Omental fat pad (tissue), 3 donors: ENCODE measurements at regions not wholly inside any gene's neighbourhood (a gene's known extent, or its start where the extent isn't known, plus 50 kb on each side); places are given as distances from the start of the nearest gene placed in this dataset.
A peak's percentile ranks its signal among the peaks of the same experiment; 100 is the strongest.

Experiments used
- ATAC-seq: fragments of 150-250 bp; one replicate; pipeline ENCODE4 v1.9.1; 2016; ENCODE audit warnings: mild to moderate bottlenecking, moderate library complexity; ENCODE audit not compliant: low FRiP score
- DNase-seq: peaks from one replicate; pipeline ENCODE4 v3.0.0-alpha.2; 2019; ENCODE audit warnings: low spot score
- TF ChIP-seq, protein P1 (sequence below), 3 donors: fragments of 450-650 bp; IDR thresholded peaks; one replicate each; pipeline ENCODE4 v1.5.1; 2016 to 2017; ENCODE audit warnings: antibody characterized with exemption in 3 of 3, mild to moderate bottlenecking in 3 of 3, moderate library complexity in 2 of 3

GRCh38 chr15:62737551-62737950 is 305.0 kb upstream of the TPM1 start:
- no peak for ATAC-seq
- no peak for DNase-seq
- TF ChIP-seq, protein P1, sequence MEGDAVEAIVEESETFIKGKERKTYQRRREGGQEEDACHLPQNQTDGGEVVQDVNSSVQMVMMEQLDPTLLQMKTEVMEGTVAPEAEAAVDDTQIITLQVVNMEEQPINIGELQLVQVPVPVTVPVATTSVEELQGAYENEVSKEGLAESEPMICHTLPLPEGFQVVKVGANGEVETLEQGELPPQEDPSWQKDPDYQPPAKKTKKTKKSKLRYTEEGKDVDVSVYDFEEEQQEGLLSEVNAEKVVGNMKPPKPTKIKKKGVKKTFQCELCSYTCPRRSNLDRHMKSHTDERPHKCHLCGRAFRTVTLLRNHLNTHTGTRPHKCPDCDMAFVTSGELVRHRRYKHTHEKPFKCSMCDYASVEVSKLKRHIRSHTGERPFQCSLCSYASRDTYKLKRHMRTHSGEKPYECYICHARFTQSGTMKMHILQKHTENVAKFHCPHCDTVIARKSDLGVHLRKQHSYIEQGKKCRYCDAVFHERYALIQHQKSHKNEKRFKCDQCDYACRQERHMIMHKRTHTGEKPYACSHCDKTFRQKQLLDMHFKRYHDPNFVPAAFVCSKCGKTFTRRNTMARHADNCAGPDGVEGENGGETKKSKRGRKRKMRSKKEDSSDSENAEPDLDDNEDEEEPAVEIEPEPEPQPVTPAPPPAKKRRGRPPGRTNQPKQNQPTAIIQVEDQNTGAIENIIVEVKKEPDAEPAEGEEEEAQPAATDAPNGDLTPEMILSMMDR (IDR thresholded peaks at IDR 0.05), result no peak

- DNase-seq (no peak), ATAC-seq (no peak)
- TF ChIP-seq, protein P1 (IDR thresholded peaks at IDR 0.05), result no peak
These were observed 303.5 kb upstream of the TPM1 start for GRCh38 chr15:62739082-62739481.

- ATAC-seq, result no peak
- TF ChIP-seq, protein P1 (IDR thresholded peaks at IDR 0.05), result no peak
- DNase-seq, result no peak
These were observed 303.0 kb upstream of the TPM1 start for GRCh38 chr15:62739507-62739906.

- ATAC-seq (no peak), DNase-seq (no peak)
- TF ChIP-seq, protein P1 (IDR thresholded peaks at IDR 0.05), result no peak
These were observed 302.2 kb upstream of the TPM1 start for GRCh38 chr15:62740141-62741004.

DNA sequence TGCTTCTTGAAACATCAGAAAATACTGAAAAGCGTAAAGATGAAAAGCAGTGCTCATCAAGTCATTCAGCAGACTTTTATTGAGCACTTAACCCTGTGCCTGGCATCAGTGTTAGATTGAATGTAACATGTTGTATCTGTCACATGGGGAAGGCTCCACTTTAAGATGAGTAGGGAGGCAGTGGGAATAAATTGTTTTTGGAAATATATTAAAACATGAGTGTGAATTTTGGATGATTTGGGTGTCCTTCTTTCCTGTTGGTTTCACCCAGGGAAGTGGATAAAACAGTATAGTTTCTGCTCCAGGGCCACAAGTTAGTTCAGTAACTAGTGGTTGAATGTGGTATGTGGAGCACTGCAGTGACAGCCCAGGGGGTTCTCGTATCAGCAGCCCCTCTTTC is 301.4 kb upstream of the TPM1 start:
- DNase-seq, result no peak
- ATAC-seq, result no peak
- TF ChIP-seq, protein P1 (IDR thresholded peaks at IDR 0.05), result no peak

GRCh38 chr15:62742409-62743171 is 300.0 kb upstream of the TPM1 start:
- ATAC-seq (peak; percentile 82), DNase-seq (peak; percentile 33)
- TF ChIP-seq, protein P1 (IDR thresholded peaks at IDR 0.05), result peak in 1 of 3 donors; percentile 2
